ENCODE measurements at regions not wholly inside any gene's neighbourhood (a gene's known extent, or its start where the extent isn't known, plus 50 kb on each side); places are given as distances from the start of the nearest gene placed in this dataset.
A peak's percentile ranks its signal among the peaks of the same experiment; 100 is the strongest.

- intact Hi-C loops (cut with DNase I; ENCODE audit: low total_unique reads) = no loop called here
- no peak for DNase-seq (ENCODE audit: low spot score in 2 of 2)
- TF ChIP-seq, protein P1, sequence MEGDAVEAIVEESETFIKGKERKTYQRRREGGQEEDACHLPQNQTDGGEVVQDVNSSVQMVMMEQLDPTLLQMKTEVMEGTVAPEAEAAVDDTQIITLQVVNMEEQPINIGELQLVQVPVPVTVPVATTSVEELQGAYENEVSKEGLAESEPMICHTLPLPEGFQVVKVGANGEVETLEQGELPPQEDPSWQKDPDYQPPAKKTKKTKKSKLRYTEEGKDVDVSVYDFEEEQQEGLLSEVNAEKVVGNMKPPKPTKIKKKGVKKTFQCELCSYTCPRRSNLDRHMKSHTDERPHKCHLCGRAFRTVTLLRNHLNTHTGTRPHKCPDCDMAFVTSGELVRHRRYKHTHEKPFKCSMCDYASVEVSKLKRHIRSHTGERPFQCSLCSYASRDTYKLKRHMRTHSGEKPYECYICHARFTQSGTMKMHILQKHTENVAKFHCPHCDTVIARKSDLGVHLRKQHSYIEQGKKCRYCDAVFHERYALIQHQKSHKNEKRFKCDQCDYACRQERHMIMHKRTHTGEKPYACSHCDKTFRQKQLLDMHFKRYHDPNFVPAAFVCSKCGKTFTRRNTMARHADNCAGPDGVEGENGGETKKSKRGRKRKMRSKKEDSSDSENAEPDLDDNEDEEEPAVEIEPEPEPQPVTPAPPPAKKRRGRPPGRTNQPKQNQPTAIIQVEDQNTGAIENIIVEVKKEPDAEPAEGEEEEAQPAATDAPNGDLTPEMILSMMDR (IDR thresholded peaks at IDR 0.05) = no peak
- TF ChIP-seq POLR2A (IDR thresholded peaks at IDR 0.05) = no peak
- WGBS, 2 donors = 79% methylated on average over 3 of the region's 3 CpGs
- no peak overlapping the region for H3K4me3 ChIP-seq (ENCODE audit: low read depth, poor library complexity, severe bottlenecking)
These were observed 278.9 kb upstream of the DIO3 start for GRCh38 chr14:101282418-101282817.

DNA sequence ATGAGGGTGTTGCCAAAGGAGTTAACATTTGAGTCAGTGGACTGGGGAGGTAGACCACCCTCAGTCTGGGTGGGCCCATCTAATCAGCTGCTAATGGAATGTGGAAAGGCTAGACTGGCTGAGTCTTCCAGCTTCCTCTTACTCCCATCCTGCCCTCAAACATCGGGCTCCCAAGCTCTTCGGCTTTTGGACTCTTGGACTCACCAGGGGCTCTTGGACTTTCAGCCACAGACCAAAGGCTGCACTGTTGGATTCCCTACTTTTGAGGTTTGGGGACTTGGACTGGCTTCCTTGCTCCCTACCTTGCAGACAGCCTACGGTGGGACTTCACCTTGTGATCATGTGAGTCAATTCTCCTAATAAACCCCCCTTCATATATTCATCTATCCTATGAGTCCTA, 276.6 kb upstream of the DIO3 start:
- intact Hi-C loops (cut with DNase I; ENCODE audit: low total_unique reads) = no loop called here
- no peak for DNase-seq (ENCODE audit: low spot score in 2 of 2)
- no peak overlapping the region for H3K4me3 ChIP-seq (ENCODE audit: low read depth, poor library complexity, severe bottlenecking)
- TF ChIP-seq POLR2A (IDR thresholded peaks at IDR 0.05) = no peak
- TF ChIP-seq, protein P1 (IDR thresholded peaks at IDR 0.05) = no peak
- WGBS, 2 donors = 85 to 91% methylated on average over 3 of the region's 3 CpGs

GRCh38 chr14:101286271-101287018, 274.9 kb upstream of the DIO3 start:
- no peak for DNase-seq (ENCODE audit: low spot score in 2 of 2)
- H3K4me3 ChIP-seq (ENCODE audit: low read depth, poor library complexity, severe bottlenecking) = no peak overlapping the region
- TF ChIP-seq, protein P1 (IDR thresholded peaks at IDR 0.05) = no peak
- no peak for TF ChIP-seq POLR2A (IDR thresholded peaks at IDR 0.05)
- intact Hi-C loops (cut with DNase I; ENCODE audit: low total_unique reads) = no loop called here
- WGBS, 2 donors = 75 to 82% methylated on average over 16 to 19 of the region's 19 CpGs

DNA sequence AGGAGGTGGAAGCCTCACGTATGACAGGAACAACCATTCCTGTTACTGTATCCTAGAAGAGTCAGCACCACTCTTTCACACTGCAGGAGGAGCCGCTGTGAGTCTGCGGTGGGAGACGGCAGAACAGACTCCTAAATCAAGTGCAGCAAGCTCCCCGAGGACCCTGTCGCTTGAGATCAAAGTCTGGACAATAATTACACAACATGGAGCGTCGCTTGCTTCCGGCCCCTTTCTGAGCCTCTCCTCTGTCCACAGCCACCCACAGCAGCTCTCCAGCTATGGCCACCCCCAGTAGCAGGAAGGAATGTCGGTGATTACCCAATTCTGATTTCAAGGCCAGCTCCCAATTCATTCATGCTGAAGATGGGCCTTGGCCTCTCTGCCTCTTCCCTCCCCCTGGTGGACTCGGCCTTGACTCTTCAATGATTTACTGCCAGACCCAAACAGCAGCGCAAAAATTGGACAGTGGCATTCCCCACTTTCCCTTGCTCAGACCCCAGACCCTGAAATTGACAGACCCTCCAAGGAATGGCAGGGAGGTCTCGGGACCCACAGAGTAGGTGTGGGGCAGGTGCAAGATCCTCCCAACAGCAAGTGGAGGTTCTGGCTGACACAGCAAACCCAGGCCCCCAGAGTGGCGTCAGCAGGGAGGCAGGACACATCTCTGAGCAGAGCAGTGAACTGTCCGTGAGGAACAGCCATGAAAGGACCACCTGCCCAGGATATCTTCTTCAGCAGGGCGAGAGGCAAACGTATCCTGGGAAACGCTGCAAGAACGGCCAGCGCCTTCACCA, 272.7 kb upstream of the DIO3 start:
- WGBS, 2 donors = 53 to 57% methylated on average over 20 of the region's 20 CpGs
- H3K4me3 ChIP-seq (ENCODE audit: low read depth, poor library complexity, severe bottlenecking) = no peak overlapping the region
- intact Hi-C loops (cut with DNase I; ENCODE audit: low total_unique reads) = no loop called here
- DNase-seq (ENCODE audit: low spot score in 2 of 2) = no peak
- TF ChIP-seq, protein P1 (IDR thresholded peaks at IDR 0.05) = peak in 1 of 3 donors; percentile 38
- TF ChIP-seq POLR2A (IDR thresholded peaks at IDR 0.05) = no peak

DNA sequence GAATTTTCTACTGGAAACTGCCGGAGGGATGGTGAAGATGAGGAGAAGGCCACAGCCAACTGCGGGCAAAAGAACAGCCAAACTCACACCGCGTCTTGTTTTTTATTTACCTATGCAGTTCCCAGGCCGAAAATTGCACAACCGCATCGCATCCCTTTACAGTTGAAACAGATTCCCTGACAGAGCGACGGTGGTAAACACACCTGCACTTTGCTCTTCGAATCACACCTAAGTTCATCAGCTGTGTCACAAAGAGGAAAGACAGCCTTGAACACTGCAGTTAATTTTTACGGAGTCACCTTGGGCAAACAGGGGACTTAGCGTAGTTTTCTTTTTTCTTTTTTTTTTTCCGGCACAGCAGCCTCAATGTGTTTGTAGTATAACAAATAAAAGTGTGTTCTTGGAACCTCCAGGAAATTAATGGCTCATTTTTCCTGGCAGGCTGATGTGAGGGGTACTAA, 272.0 kb upstream of the DIO3 start:
- intact Hi-C loops (cut with DNase I; ENCODE audit: low total_unique reads) = no loop called here
- H3K4me3 ChIP-seq (ENCODE audit: low read depth, poor library complexity, severe bottlenecking) = no peak overlapping the region
- DNase-seq (ENCODE audit: low spot score in 2 of 2) = no peak
- 80 to 85% methylated on average over 13 of the region's 13 CpGs for whole genome bisulfite sequencing, 2 donors
- TF ChIP-seq, protein P1 (IDR thresholded peaks at IDR 0.05) = no peak
- TF ChIP-seq POLR2A (IDR thresholded peaks at IDR 0.05) = no peak
